HG02588 (cell line): ENCODE measurements at regions not wholly inside any gene's neighbourhood (a gene's known extent, or its start where the extent isn't known, plus 50 kb on each side); places are given as distances from the start of the nearest gene placed in this dataset.
"Not testable (repeated sequence)": the region's sequence is repeated elsewhere in the genome, so short reads cannot be mapped to it uniquely, and the experiment has no call there.

ENCODE experiments used
- ATAC-seq: cut with Tn5 transposase; IDR thresholded peaks from one replicate; pipeline ENCODE4 v1.9.1; 2021; ENCODE audit warnings: mild to moderate bottlenecking, moderate library complexity; ENCODE audit not compliant: unreplicated experiment

- no peak for ATAC-seq
These were observed 767.9 kb upstream of the SLITRK6 start for GRCh38 chr13:86567119-86567518.

GRCh38 chr13:86569119-86569518 is 769.9 kb upstream of the SLITRK6 start:
- no peak for ATAC-seq

- ATAC-seq, result no peak
These were observed 770.8 kb upstream of the SLITRK6 start for GRCh38 chr13:86569974-86570373.

GRCh38 chr13:86572115-86572514 is 772.9 kb upstream of the SLITRK6 start:
- no peak for ATAC-seq

GRCh38 chr13:86579662-86580061 is 780.4 kb upstream of the SLITRK6 start:
- no peak for ATAC-seq

- no peak for ATAC-seq
These were observed 782.5 kb upstream of the SLITRK6 start for GRCh38 chr13:86581706-86582105.

- no peak for ATAC-seq
These were observed 785.1 kb upstream of the SLITRK6 start for GRCh38 chr13:86584301-86584700.

- no peak for ATAC-seq
These were observed 786.6 kb upstream of the SLITRK6 start for GRCh38 chr13:86585835-86586234.

GRCh38 chr13:86591862-86592261 is 792.6 kb upstream of the SLITRK6 start:
- ATAC-seq, result no peak

GRCh38 chr13:86601351-86601750 is 802.1 kb upstream of the SLITRK6 start:
- ATAC-seq, result no peak

GRCh38 chr13:86606264-86606663 is 807.0 kb upstream of the SLITRK6 start:
- ATAC-seq, result no peak

GRCh38 chr13:86608701-86609100 is 809.5 kb upstream of the SLITRK6 start:
- no peak for ATAC-seq

GRCh38 chr13:86633346-86633745 is 834.1 kb upstream of the SLITRK6 start:
- no peak for ATAC-seq

- ATAC-seq, result not testable (repeated sequence)
These were observed 852.0 kb upstream of the SLITRK6 start for GRCh38 chr13:86651171-86651570.

GRCh38 chr13:86653009-86653408 is 853.8 kb upstream of the SLITRK6 start:
- ATAC-seq, result no peak

GRCh38 chr13:86655561-86655960 is 856.3 kb upstream of the SLITRK6 start:
- ATAC-seq, result no peak

GRCh38 chr13:86660090-86660489 is 860.9 kb upstream of the SLITRK6 start:
- no peak for ATAC-seq

- ATAC-seq, result no peak
These were observed 866.6 kb upstream of the SLITRK6 start for GRCh38 chr13:86665842-86666241.

- no peak for ATAC-seq
These were observed 874.8 kb upstream of the SLITRK6 start for GRCh38 chr13:86673931-86674431.

- ATAC-seq, result no peak
These were observed 882.0 kb upstream of the SLITRK6 start for GRCh38 chr13:86681223-86681622.

- no peak for ATAC-seq
These were observed 885.2 kb upstream of the SLITRK6 start for GRCh38 chr13:86684402-86684801.

- no peak for ATAC-seq
These were observed 890.7 kb upstream of the SLITRK6 start for GRCh38 chr13:86689911-86690310.

GRCh38 chr13:86692291-86692690 is 893.1 kb upstream of the SLITRK6 start:
- no peak for ATAC-seq

GRCh38 chr13:86710013-86710412 is 910.8 kb upstream of the SLITRK6 start:
- ATAC-seq, result no peak
